ENCODE measurements at regions not wholly inside any gene's neighbourhood (a gene's known extent, or its start where the extent isn't known, plus 50 kb on each side); places are given as distances from the start of the nearest gene placed in this dataset.
"Not testable (repeated sequence)": the region's sequence is repeated elsewhere in the genome, so short reads cannot be mapped to it uniquely, and the experiment has no call there.

DNA sequence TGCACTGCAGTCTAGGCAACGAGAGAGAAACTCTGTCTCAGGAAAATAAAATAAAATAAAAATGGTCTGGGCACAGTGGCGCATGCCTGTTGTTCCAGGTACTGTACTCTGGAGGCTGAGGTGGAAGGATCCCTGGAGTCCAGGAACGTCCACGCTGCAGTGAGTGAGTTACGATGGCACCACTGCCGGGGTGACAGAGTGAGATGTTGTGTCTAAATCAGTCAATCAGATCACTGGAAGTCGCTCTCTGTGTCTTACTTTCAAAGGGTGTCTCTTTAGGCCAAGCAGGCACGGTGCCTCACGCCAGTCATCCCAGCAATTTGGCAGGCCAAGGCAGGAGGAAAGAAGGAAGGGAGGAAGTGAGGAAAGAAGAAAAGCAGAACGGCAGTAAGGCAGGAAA lies 112.2 kb upstream of the ANKRD30BL start:
- H3K4me3 ChIP-seq (ENCODE audit: low read length in 2 of 2): no peak overlapping the region

DNA sequence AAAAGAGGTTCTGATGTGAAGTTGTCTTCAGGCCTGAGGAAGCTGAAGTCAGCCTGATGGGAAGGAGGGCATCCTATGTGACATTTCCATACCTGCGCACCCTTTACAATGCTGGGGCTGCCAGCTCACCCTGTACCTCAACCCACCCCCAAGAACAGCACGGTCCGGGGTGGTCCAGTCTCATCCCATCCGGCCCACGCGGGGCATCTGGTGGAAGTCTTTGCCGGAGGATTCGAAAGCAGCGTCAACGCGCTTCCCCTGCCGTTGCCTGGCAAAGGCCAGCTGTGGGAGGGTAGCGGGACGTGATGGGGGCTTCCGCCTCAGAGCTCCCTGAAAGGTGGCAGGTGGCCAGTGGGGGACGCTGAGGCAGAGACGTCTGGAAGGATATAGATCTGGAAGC lies 113.6 kb upstream of the ANKRD30BL start:
- Histone ChIP-seq H3K9ac (ENCODE audit: low read length in 2 of 2) (no peak overlapping the region), H3K4me1 (ENCODE audit: control insufficient read depth, insufficient read depth, low read length) (no peaks in the 10 kb centered on the region), H3K36me3 (ENCODE audit: control insufficient read depth in 2 of 2, insufficient read depth in 2 of 2, low read length in 2 of 2) (no peaks in the 10 kb centered on the region), H3K9me3 (ENCODE audit: control insufficient read depth in 2 of 2, low read length in 2 of 2) (no peaks in the 10 kb centered on the region), H3K4me3 (ENCODE audit: low read length in 2 of 2) (no peak overlapping the region), H3K27me3 (ENCODE audit: control insufficient read depth in 1 of 2, insufficient read depth in 2 of 2, low read length in 2 of 2) (no peaks in the 10 kb centered on the region), H3K27ac (ENCODE audit: low read length) (no peak overlapping the region)

More for the DNA sequence above, 112.2 kb upstream of the ANKRD30BL start:
- H3K27me3 ChIP-seq (ENCODE audit: control insufficient read depth in 1 of 2, insufficient read depth in 2 of 2, low read length in 2 of 2): peaks cover 0 to 2% of the 10 kb centered on the region in 2 donors
- H3K27ac ChIP-seq (ENCODE audit: low read length): no peak overlapping the region
- no peaks in the 10 kb centered on the region for H3K4me1 ChIP-seq (ENCODE audit: control insufficient read depth, insufficient read depth, low read length)
- no peaks in the 10 kb centered on the region for H3K9me3 ChIP-seq (ENCODE audit: control insufficient read depth in 2 of 2, low read length in 2 of 2)
- no peaks in the 10 kb centered on the region for H3K36me3 ChIP-seq (ENCODE audit: control insufficient read depth in 2 of 2, insufficient read depth in 2 of 2, low read length in 2 of 2)
- H3K9ac ChIP-seq (ENCODE audit: low read length in 2 of 2): no peak overlapping the region

GRCh38 chr2:132276571-132276981 lies 114.8 kb upstream of the ANKRD30BL start:
- Histone ChIP-seq H3K27me3 (ENCODE audit: control insufficient read depth in 1 of 2, insufficient read depth in 2 of 2, low read length in 2 of 2) (no peaks in the 10 kb centered on the region), H3K9ac (ENCODE audit: low read length in 2 of 2) (no peak overlapping the region), H3K4me3 (ENCODE audit: low read length in 2 of 2) (no peak overlapping the region), H3K4me1 (ENCODE audit: control insufficient read depth, insufficient read depth, low read length) (no peaks in the 10 kb centered on the region), H3K36me3 (ENCODE audit: control insufficient read depth in 2 of 2, insufficient read depth in 2 of 2, low read length in 2 of 2) (no peaks in the 10 kb centered on the region), H3K27ac (ENCODE audit: low read length) (no peak overlapping the region), H3K9me3 (ENCODE audit: control insufficient read depth in 2 of 2, low read length in 2 of 2) (no peaks in the 10 kb centered on the region)

- Histone ChIP-seq H3K36me3 (ENCODE audit: control insufficient read depth in 2 of 2, insufficient read depth in 2 of 2, low read length in 2 of 2) (no peaks in the 10 kb centered on the region), H3K9me3 (ENCODE audit: control insufficient read depth in 2 of 2, low read length in 2 of 2) (no peaks in the 10 kb centered on the region), H3K27me3 (ENCODE audit: control insufficient read depth in 1 of 2, insufficient read depth in 2 of 2, low read length in 2 of 2) (no peaks in the 10 kb centered on the region), H3K9ac (ENCODE audit: low read length in 2 of 2) (no peak overlapping the region), H3K27ac (ENCODE audit: low read length) (no peak overlapping the region), H3K4me3 (ENCODE audit: low read length in 2 of 2) (no peak overlapping the region), H3K4me1 (ENCODE audit: control insufficient read depth, insufficient read depth, low read length) (no peaks in the 10 kb centered on the region)
These were observed 116.5 kb upstream of the ANKRD30BL start for GRCh38 chr2:132278267-132278666.

DNA sequence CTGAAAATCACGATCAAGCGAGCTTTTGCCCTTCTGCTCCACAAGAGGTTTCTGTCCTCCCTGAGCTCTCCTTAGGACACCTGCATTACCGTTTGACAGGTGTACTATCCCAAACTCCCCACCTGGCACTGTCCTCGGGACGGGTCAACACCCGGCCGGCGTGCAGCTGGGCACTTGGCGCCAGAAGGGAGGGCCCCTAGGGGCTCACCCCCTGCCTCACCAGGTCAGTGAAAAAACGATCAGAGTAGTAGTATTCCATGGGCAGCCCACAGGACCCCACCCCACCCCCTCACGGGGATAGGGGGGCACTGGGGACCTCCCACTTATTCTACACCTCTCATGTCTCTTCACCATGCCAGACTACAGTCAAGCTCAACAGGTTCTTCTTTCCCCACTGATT lies 117.6 kb upstream of the ANKRD30BL start:
- Histone ChIP-seq H3K4me3 (ENCODE audit: low read length in 2 of 2) (no peak overlapping the region), H3K27me3 (ENCODE audit: control insufficient read depth in 1 of 2, insufficient read depth in 2 of 2, low read length in 2 of 2) (no peaks in the 10 kb centered on the region), H3K36me3 (ENCODE audit: control insufficient read depth in 2 of 2, insufficient read depth in 2 of 2, low read length in 2 of 2) (no peaks in the 10 kb centered on the region), H3K27ac (ENCODE audit: low read length) (no peak overlapping the region), H3K4me1 (ENCODE audit: control insufficient read depth, insufficient read depth, low read length) (no peaks in the 10 kb centered on the region), H3K9ac (ENCODE audit: low read length in 2 of 2) (no peak overlapping the region), H3K9me3 (ENCODE audit: control insufficient read depth in 2 of 2, low read length in 2 of 2) (no peaks in the 10 kb centered on the region)

GRCh38 chr2:132279930-132280615 lies 118.3 kb upstream of the ANKRD30BL start:
- no peak overlapping the region for H3K27ac ChIP-seq (ENCODE audit: low read length)
- no peaks in the 10 kb centered on the region for H3K27me3 ChIP-seq (ENCODE audit: control insufficient read depth in 1 of 2, insufficient read depth in 2 of 2, low read length in 2 of 2)
- H3K4me1 ChIP-seq (ENCODE audit: control insufficient read depth, insufficient read depth, low read length): no peaks in the 10 kb centered on the region
- no peaks in the 10 kb centered on the region for H3K9me3 ChIP-seq (ENCODE audit: control insufficient read depth in 2 of 2, low read length in 2 of 2)
- no peak overlapping the region for H3K4me3 ChIP-seq (ENCODE audit: low read length in 2 of 2)
- no peaks in the 10 kb centered on the region for H3K36me3 ChIP-seq (ENCODE audit: control insufficient read depth in 2 of 2, insufficient read depth in 2 of 2, low read length in 2 of 2)
- H3K9ac ChIP-seq (ENCODE audit: low read length in 2 of 2): no peak overlapping the region

DNA sequence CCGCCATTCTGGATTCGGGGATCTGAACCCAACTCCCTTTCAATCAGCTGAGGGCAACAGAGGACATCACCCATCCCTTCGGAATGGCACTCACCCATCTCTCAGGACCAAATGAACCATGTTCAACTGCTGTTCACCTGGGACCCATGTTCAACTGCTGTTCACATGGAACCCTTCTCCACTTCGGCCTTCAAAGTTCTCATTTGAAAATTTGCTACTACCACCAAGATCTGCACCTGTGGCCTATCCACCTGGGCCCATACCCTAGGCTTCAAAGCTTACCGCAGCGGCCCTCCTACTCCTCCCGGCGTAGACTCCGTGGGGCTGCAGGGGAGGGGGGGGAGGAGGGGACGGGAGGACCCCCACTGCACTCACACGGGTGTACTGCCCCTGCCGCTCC lies 119.2 kb upstream of the ANKRD30BL start:
- Histone ChIP-seq H3K36me3 (ENCODE audit: control insufficient read depth in 2 of 2, insufficient read depth in 2 of 2, low read length in 2 of 2) (no peaks in the 10 kb centered on the region), H3K4me3 (ENCODE audit: low read length in 2 of 2) (no peak overlapping the region), H3K27me3 (ENCODE audit: control insufficient read depth in 1 of 2, insufficient read depth in 2 of 2, low read length in 2 of 2) (no peaks in the 10 kb centered on the region), H3K27ac (ENCODE audit: low read length) (no peak overlapping the region), H3K4me1 (ENCODE audit: control insufficient read depth, insufficient read depth, low read length) (no peaks in the 10 kb centered on the region), H3K9me3 (ENCODE audit: control insufficient read depth in 2 of 2, low read length in 2 of 2) (no peaks in the 10 kb centered on the region), H3K9ac (ENCODE audit: low read length in 2 of 2) (no peak overlapping the region)

GRCh38 chr2:132282104-132282503 lies 120.4 kb upstream of the ANKRD30BL start:
- H3K27me3 ChIP-seq (ENCODE audit: control insufficient read depth in 1 of 2, insufficient read depth in 2 of 2, low read length in 2 of 2); H3K9me3 ChIP-seq (ENCODE audit: control insufficient read depth in 2 of 2, low read length in 2 of 2): not testable (repeated sequence)

DNA sequence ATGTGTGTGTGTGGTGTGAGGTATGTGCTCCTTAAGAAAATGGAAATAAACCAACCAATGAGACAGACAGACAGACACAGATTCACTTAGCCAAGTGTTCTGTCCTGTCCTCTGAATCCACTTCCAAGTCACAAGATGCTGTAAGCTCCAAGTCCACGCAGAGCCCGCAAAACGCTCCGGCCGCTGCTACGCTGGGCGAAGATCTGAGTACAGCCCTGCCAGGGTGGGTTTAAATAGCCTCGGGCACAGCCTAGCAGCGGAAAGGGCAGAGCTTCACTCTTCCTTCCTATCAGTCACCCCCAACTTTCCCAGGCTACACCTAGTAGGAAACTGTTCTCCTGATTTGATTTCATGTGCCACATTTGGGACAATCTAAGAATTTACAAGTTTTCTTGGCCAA lies 121.2 kb upstream of the ANKRD30BL start:
- peaks cover 0 to 6% of the 10 kb centered on the region in 2 donors for H3K27me3 ChIP-seq (ENCODE audit: control insufficient read depth in 1 of 2, insufficient read depth in 2 of 2, low read length in 2 of 2)

More at GRCh38 chr2:132282104-132282503, 120.4 kb upstream of the ANKRD30BL start:
- not testable (repeated sequence) for H3K4me3 ChIP-seq (ENCODE audit: low read length in 2 of 2); H3K4me1 ChIP-seq (ENCODE audit: control insufficient read depth, insufficient read depth, low read length); H3K9ac ChIP-seq (ENCODE audit: low read length in 2 of 2); H3K27ac ChIP-seq (ENCODE audit: low read length); H3K36me3 ChIP-seq (ENCODE audit: control insufficient read depth in 2 of 2, insufficient read depth in 2 of 2, low read length in 2 of 2)

GRCh38 chr2:132286289-132286911 lies 124.6 kb upstream of the ANKRD30BL start:
- H3K4me3 ChIP-seq (ENCODE audit: low read length in 2 of 2); H3K9ac ChIP-seq (ENCODE audit: low read length in 2 of 2); H3K9me3 ChIP-seq (ENCODE audit: control insufficient read depth in 2 of 2, low read length in 2 of 2); H3K4me1 ChIP-seq (ENCODE audit: control insufficient read depth, insufficient read depth, low read length); H3K36me3 ChIP-seq (ENCODE audit: control insufficient read depth in 2 of 2, insufficient read depth in 2 of 2, low read length in 2 of 2); H3K27ac ChIP-seq (ENCODE audit: low read length); H3K27me3 ChIP-seq (ENCODE audit: control insufficient read depth in 1 of 2, insufficient read depth in 2 of 2, low read length in 2 of 2): not testable (repeated sequence)

More for the DNA sequence above, 121.2 kb upstream of the ANKRD30BL start:
- Histone ChIP-seq H3K4me3 (ENCODE audit: low read length in 2 of 2) (no peak overlapping the region), H3K27ac (ENCODE audit: low read length) (no peak overlapping the region), H3K4me1 (ENCODE audit: control insufficient read depth, insufficient read depth, low read length) (no peaks in the 10 kb centered on the region), H3K9me3 (ENCODE audit: control insufficient read depth in 2 of 2, low read length in 2 of 2) (no peaks in the 10 kb centered on the region), H3K9ac (ENCODE audit: low read length in 2 of 2) (no peak overlapping the region), H3K36me3 (ENCODE audit: control insufficient read depth in 2 of 2, insufficient read depth in 2 of 2, low read length in 2 of 2) (no peaks in the 10 kb centered on the region)

GRCh38 chr2:132287910-132288309 lies 126.2 kb upstream of the ANKRD30BL start:
- H3K9me3 ChIP-seq (ENCODE audit: control insufficient read depth in 2 of 2, low read length in 2 of 2); H3K36me3 ChIP-seq (ENCODE audit: control insufficient read depth in 2 of 2, insufficient read depth in 2 of 2, low read length in 2 of 2); H3K27ac ChIP-seq (ENCODE audit: low read length); H3K9ac ChIP-seq (ENCODE audit: low read length in 2 of 2); H3K27me3 ChIP-seq (ENCODE audit: control insufficient read depth in 1 of 2, insufficient read depth in 2 of 2, low read length in 2 of 2); H3K4me3 ChIP-seq (ENCODE audit: low read length in 2 of 2); H3K4me1 ChIP-seq (ENCODE audit: control insufficient read depth, insufficient read depth, low read length): not testable (repeated sequence)
